IMR-90 (cell line): ENCODE measurements at regions not wholly inside any gene's neighbourhood (a gene's known extent, or its start where the extent isn't known, plus 50 kb on each side); places are given as distances from the start of the nearest gene placed in this dataset.

Experiments
- ATAC-seq: fragments of 200-7000 bp; cut with Tn5 transposase; 2 replicates; pipeline ENCODE4 v1.9.1; 2020; ENCODE audit warnings: low read depth, mild to moderate bottlenecking, moderate library complexity
- BruUV-seq: library from RNA; stranded (reverse); fragments of 400-500 nt; replicated peaks from 2 replicates; lab custom pipeline; 2021; lab: Mats Ljungman, UMichigan
- CTCF ChIA-PET: fragments of 300-600 bp; formaldehyde crosslinking; extraction: SDS; loops from one replicate; lab custom pipeline; 2021; ENCODE audit warnings: antibody characterized with exemption; lab: Yijun Ruan, JAX
- POLR2A ChIA-PET: fragments of 300-600 bp; sonication (Branson Sonifier 250); formaldehyde crosslinking; loops from one replicate; lab custom pipeline; 2022; ENCODE audit warnings: antibody characterized with exemption; ENCODE audit not compliant: unreplicated experiment; lab: Charles Lee
- DNase-seq: peaks from one replicate; pipeline ENCODE4 v3.0.0; 2013
- H2AFZ ChIP-seq: replicated peaks from 2 replicates; pipeline ENCODE3; 2013; ENCODE audit warnings: low read length, mild to moderate bottlenecking; ENCODE audit not compliant: poor library complexity
- H2AK5ac ChIP-seq: 2 replicates; pipeline ENCODE4 v1.6.1; 2013; ENCODE audit warnings: low read depth, low read length, inconsistent platforms
- H2AK9ac ChIP-seq: replicated peaks from 2 replicates; pipeline ENCODE3; 2013; ENCODE audit warnings: mild to moderate bottlenecking, low read depth, low read length, moderate library complexity; ENCODE audit not compliant: poor library complexity
- H2BK120ac ChIP-seq: 2 replicates; pipeline ENCODE4 v1.6.1; 2013; ENCODE audit warnings: low read depth, low read length, inconsistent platforms
- H2BK15ac ChIP-seq: 3 replicates; pipeline ENCODE4 v1.6.1; 2013; ENCODE audit warnings: low read depth, low read length, inconsistent platforms
- H2BK20ac ChIP-seq: 2 replicates; pipeline ENCODE4 v1.6.1; 2013; ENCODE audit warnings: low read depth, mild to moderate bottlenecking, inconsistent platforms, low read length, moderate library complexity
- H2BK5ac ChIP-seq: 2 replicates; pipeline ENCODE4 v1.6.1; 2013; ENCODE audit warnings: mild to moderate bottlenecking, low read depth, low read length, inconsistent platforms; ENCODE audit not compliant: poor library complexity, severe bottlenecking
- H3K14ac ChIP-seq: replicated peaks from 2 replicates; pipeline ENCODE4 v1.6.1; 2013; ENCODE audit warnings: low read depth, low read length, inconsistent platforms
- H3K18ac ChIP-seq: 2 replicates; pipeline ENCODE4 v1.6.1; 2013; ENCODE audit warnings: low read depth, low read length, control low read depth
- H3K23ac ChIP-seq: 2 replicates; pipeline ENCODE4 v1.6.1; 2013; ENCODE audit warnings: low read depth, low read length, inconsistent platforms
- H3K27ac ChIP-seq: 2 replicates; pipeline ENCODE4 v1.5.1; 2013; ENCODE audit warnings: mild to moderate bottlenecking, control low read depth, low read length; ENCODE audit not compliant: insufficient read depth
- H3K27me3 ChIP-seq: 2 replicates; pipeline ENCODE4 v1.6.1; 2013; ENCODE audit warnings: low read length; ENCODE audit not compliant: control insufficient read depth, insufficient read depth
- H3K36me3 ChIP-seq: 2 replicates; pipeline ENCODE4 v1.6.1; 2013; ENCODE audit warnings: low read length, mixed read lengths; ENCODE audit not compliant: control insufficient read depth, insufficient read depth
- H3K4ac ChIP-seq: 2 replicates; pipeline ENCODE4 v1.6.1; 2013; ENCODE audit warnings: low read depth, low read length, inconsistent platforms
- H3K4me1 ChIP-seq: 2 replicates; pipeline ENCODE4 v1.6.1; 2013; ENCODE audit warnings: low read length, mixed read lengths; ENCODE audit not compliant: control insufficient read depth, insufficient read depth
- H3K4me2 ChIP-seq: 2 replicates; pipeline ENCODE4 v1.6.1; 2013; ENCODE audit warnings: low read depth, mild to moderate bottlenecking, control low read depth, low read length, moderate library complexity
- H3K4me3 ChIP-seq: 2 replicates; pipeline ENCODE4 v1.5.1; 2013; ENCODE audit warnings: low read depth, mild to moderate bottlenecking, control low read depth, low read length, moderate library complexity; ENCODE audit not compliant: insufficient read depth
- H3K56ac ChIP-seq: 2 replicates; pipeline ENCODE4 v1.6.1; 2013; ENCODE audit warnings: low read length, inconsistent platforms; ENCODE audit not compliant: insufficient read depth; ENCODE audit errors: extremely low read depth
- H3K79me1 ChIP-seq, 2 experiments: 2 replicates each; pipeline ENCODE4 v1.6.1; 2013; ENCODE audit warnings: low read length in 2 of 2, inconsistent platforms in 1 of 2, low read depth in 1 of 2
- H3K9ac ChIP-seq: 2 replicates; pipeline ENCODE4 v1.6.1; 2013; ENCODE audit warnings: low read depth, low read length, control low read depth
- H3K9me1 ChIP-seq: 2 replicates; pipeline ENCODE4 v1.6.1; 2013; ENCODE audit warnings: low read length, inconsistent platforms; ENCODE audit not compliant: insufficient read depth
- H3K9me3 ChIP-seq: 2 replicates; pipeline ENCODE4 v1.6.1; 2013; ENCODE audit warnings: low read length; ENCODE audit not compliant: control insufficient read depth, insufficient read depth
- H4K20me1 ChIP-seq: 2 replicates; pipeline ENCODE4 v1.6.1; 2013; ENCODE audit warnings: low read length, inconsistent platforms; ENCODE audit not compliant: insufficient read depth
- H4K5ac ChIP-seq: 2 replicates; pipeline ENCODE4 v1.6.1; 2013; ENCODE audit warnings: mild to moderate bottlenecking, low read depth, low read length, control low read depth
- H4K8ac ChIP-seq, 2 experiments: 2 replicates each; pipeline ENCODE4 v1.6.1; 2013; ENCODE audit warnings: low read depth in 2 of 2, low read length in 2 of 2, control low read depth in 1 of 2, inconsistent platforms in 1 of 2
- H4K91ac ChIP-seq: 2 replicates; pipeline ENCODE4 v1.6.1; 2013; ENCODE audit warnings: low read depth, low read length, inconsistent platforms; ENCODE audit not compliant: insufficient read depth
- BHLHE40 ChIP-seq: fragments of 150-350 bp; IDR thresholded peaks from 2 replicates; pipeline ENCODE4 v1.6.1; 2016; ENCODE audit warnings: mild to moderate bottlenecking, low read depth, low read length
- CEBPB ChIP-seq: IDR thresholded peaks from 2 replicates; pipeline ENCODE4 v1.6.1; 2012; ENCODE audit warnings: low read depth, low read length, improper control_type of control experiment
- CHD1 ChIP-seq: IDR thresholded peaks from 2 replicates; pipeline ENCODE4 v1.6.1; 2012; ENCODE audit warnings: low read depth, low read length, improper control_type of control experiment
- CTCF ChIP-seq: conservative IDR thresholded peaks from 2 replicates; pipeline ENCODE4 v1.5.1; 2012; ENCODE audit warnings: mild to moderate bottlenecking, low read depth, low read length, improper control_type of control experiment
- ELK1 ChIP-seq: fragments of 150-350 bp; IDR thresholded peaks from 2 replicates; pipeline ENCODE4 v1.6.1; 2016; ENCODE audit warnings: low read depth, mild to moderate bottlenecking, low read length, moderate library complexity, borderline replicate concordance
- FOS ChIP-seq: fragments of 150-350 bp; IDR thresholded peaks from 2 replicates; pipeline ENCODE4 v1.6.1; 2016; ENCODE audit warnings: low read depth, low read length
- MAFK ChIP-seq: IDR thresholded peaks from 2 replicates; pipeline ENCODE4 v1.6.1; 2012; ENCODE audit warnings: low read depth, low read length, improper control_type of control experiment
- MAZ ChIP-seq: IDR thresholded peaks from 2 replicates; pipeline ENCODE4 v1.6.1; 2012; ENCODE audit warnings: low read depth, mild to moderate bottlenecking, low read length, improper control_type of control experiment, moderate library complexity, borderline replicate concordance
- MXI1 ChIP-seq: IDR thresholded peaks from 2 replicates; pipeline ENCODE4 v1.6.1; 2012; ENCODE audit warnings: low read depth, mild to moderate bottlenecking, low read length, moderate library complexity, borderline replicate concordance
- NFE2L2 ChIP-seq: fragments of 150-350 bp; IDR thresholded peaks from 2 replicates; pipeline ENCODE4 v1.6.1; 2016; ENCODE audit warnings: low read depth, mild to moderate bottlenecking, low read length
- POLR2A ChIP-seq: IDR thresholded peaks from 2 replicates; pipeline ENCODE4 v1.6.1; 2012; ENCODE audit warnings: mild to moderate bottlenecking, low read depth, low read length
- RAD21 ChIP-seq: IDR thresholded peaks from 2 replicates; pipeline ENCODE4 v1.6.1; 2012; ENCODE audit warnings: low read length, improper control_type of control experiment
- RCOR1 ChIP-seq: IDR thresholded peaks from 2 replicates; pipeline ENCODE4 v1.6.1; 2012; ENCODE audit warnings: mild to moderate bottlenecking, low read length, improper control_type of control experiment; ENCODE audit not compliant: insufficient replicate concordance
- RFX5 ChIP-seq: IDR thresholded peaks from 2 replicates; pipeline ENCODE4 v1.8.0; 2012; ENCODE audit warnings: low read depth, mild to moderate bottlenecking, low read length, moderate library complexity
- SMC3 ChIP-seq: fragments of 150-350 bp; IDR thresholded peaks from 2 replicates; pipeline ENCODE4 v1.6.1; 2016; ENCODE audit warnings: low read depth, mild to moderate bottlenecking, antibody characterized with exemption, low read length, moderate library complexity
- USF2 ChIP-seq: fragments of 150-350 bp; IDR thresholded peaks from 2 replicates; pipeline ENCODE4 v1.6.1; 2017; ENCODE audit warnings: mild to moderate bottlenecking, antibody characterized with exemption, low read length, low read depth
- WGBS, 2 experiments: methylation state at CpG; one replicate each; pipeline versions ENCODE4 v1.1.5 to v1.1.7; 2013; ENCODE audit warnings: missing lambda C conversion rate in 2 of 2; ENCODE audit not compliant: insufficient read length in 1 of 2; ENCODE audit errors: extremely low coverage in 2 of 2; 5-methylcytosine and 5-hydroxymethylcytosine counted together
- dilution Hi-C: fragments of 300-500 bp; cut with HindIII; formaldehyde crosslinking; loops from one replicate; pipeline ENCODE4 v1.14.3; 2018; ENCODE audit warnings: low sequenced_read_pairs; ENCODE audit not compliant: unreplicated experiment
- in situ Hi-C: fragments of 300-500 bp; cut with MboI; formaldehyde crosslinking; loops from 3 replicates; pipeline ENCODE4 v1.14.3; 2019; ENCODE audit warnings: low sequenced_read_pairs, inconsistent platforms, mixed read lengths
- intact Hi-C: fragments of 100-400 bp; cut with micrococcal nuclease; formaldehyde crosslinking; loops from 2 replicates; pipeline ENCODE4 v1.10.0; 2022

GRCh38 chr17:69822314-69822875 is 252.6 kb upstream of the KCNJ16 start:
- Histone ChIP-seq H3K4me1 (peaks cover 9% of the 10 kb centered on the region), H2AK5ac (no peak overlapping the region), H3K4me2 (no peak overlapping the region), H3K23ac (no peak overlapping the region), H3K4ac (no peak overlapping the region), H3K27me3 (peaks cover 2% of the 10 kb centered on the region), H3K14ac (no peak overlapping the region), H4K8ac (no peak overlapping the region), H2BK15ac (no peak overlapping the region), H4K91ac (no peak overlapping the region), H4K20me1 (no peaks in the 10 kb centered on the region), H2BK5ac (no peak overlapping the region), H3K56ac (no peak overlapping the region), H3K79me1 (no peaks in the 10 kb centered on the region), H2BK120ac (no peak overlapping the region), H3K9me1 (no peaks in the 10 kb centered on the region), H2BK20ac (no peak overlapping the region), H3K18ac (no peak overlapping the region), H2AK9ac (no peak overlapping the region), H3K9ac (no peak overlapping the region), H3K27ac (no peak overlapping the region), H4K5ac (no peak overlapping the region), H3K4me3 (no peak overlapping the region), H2AFZ (no peak overlapping the region), H3K9me3 (peaks cover 10% of the 10 kb centered on the region), H3K36me3 (no peaks in the 10 kb centered on the region; the same call in 1 of the 2 replicates)
- no peak for TF ChIP-seq FOS
- TF ChIP-seq MXI1: no peak
- no peak for TF ChIP-seq RAD21
- no peak for TF ChIP-seq USF2
- TF ChIP-seq SMC3: no peak
- no peak for TF ChIP-seq NFE2L2
- no peak for TF ChIP-seq CHD1
- no peak for TF ChIP-seq POLR2A
- no peak for TF ChIP-seq ELK1
- no peak for TF ChIP-seq RFX5
- TF ChIP-seq CTCF: no peak
- no peak for TF ChIP-seq MAZ
- no peak for TF ChIP-seq CEBPB
- no peak for TF ChIP-seq BHLHE40
- no peak for TF ChIP-seq MAFK
- no peak for TF ChIP-seq RCOR1
- in situ Hi-C loops (no loop called here), dilution Hi-C loops (no loop called here), intact Hi-C loops (no loop called here)
- BruUV-seq: no TSS peak
- ATAC-seq: no peak
- no peak for DNase-seq
- POLR2A ChIA-PET: interaction anchor here (0.7 kb wide), 1 partner anchor 1660 kb away, joined by 5 read pairs; no protein-coding TSS in a partner anchor
- 96% methylated on average over 4 of the region's 8 CpGs; no CpG with 5 or more reads in 1 of the 2 experiments for WGBS, 2 experiments
- CTCF ChIA-PET: interaction anchor here (0.7 kb wide), 1 partner anchor 12 kb away, joined by 3 read pairs; no protein-coding TSS in a partner anchor
